Gastroesophageal sphincter (tissue), 4 donors: ENCODE measurements at regions not wholly inside any gene's neighbourhood (a gene's known extent, or its start where the extent isn't known, plus 50 kb on each side); places are given as distances from the start of the nearest gene placed in this dataset.

ENCODE experiments used
- ATAC-seq: fragments of 150-250 bp; one replicate; pipeline ENCODE4 v1.9.1; 2016; ENCODE audit warnings: mild to moderate bottlenecking, moderate library complexity
- H3K27ac ChIP-seq, 4 donors: fragments of 200-600 bp; sonication (generic) in 3 of 4; 1 replicate in 3 of 4; 2 replicates in 1 of 4; pipeline ENCODE4 v1.5.1; 2016 to 2019
- H3K27me3 ChIP-seq: fragments of 200-600 bp; sonication (generic); one replicate; pipeline ENCODE4 v1.5.1; 2019
- H3K36me3 ChIP-seq, 2 donors: fragments of 200-600 bp; sonication (generic); one replicate each; pipeline ENCODE4 v1.5.1; 2019; ENCODE audit warnings: control low read depth in 1 of 2
- H3K4me1 ChIP-seq, 3 donors: fragments of 200-600 bp; sonication (generic); 1 replicate in 2 of 3; 2 replicates in 1 of 3; pipeline ENCODE4 v1.5.1; 2016 to 2019; ENCODE audit warnings: control low read depth in 2 of 3
- H3K4me3 ChIP-seq, 2 donors: fragments of 200-600 bp; sonication (generic); one replicate each; pipeline ENCODE4 v1.5.1; 2019; ENCODE audit warnings: mild to moderate bottlenecking in 1 of 2, moderate library complexity in 1 of 2
- H3K9me3 ChIP-seq, 3 donors: fragments of 200-600 bp; sonication (generic); one replicate each; pipeline ENCODE4 v1.5.1; 2017 to 2019; ENCODE audit warnings: control low read depth in 2 of 3
- EP300 ChIP-seq: sonication (generic); formaldehyde crosslinking; IDR thresholded peaks from one replicate; pipeline ENCODE4 v1.6.1; 2017; ENCODE audit warnings: antibody characterized with exemption, mild to moderate bottlenecking
- POLR2A ChIP-seq, 2 donors: fragments of 450-650 bp; IDR thresholded peaks; one replicate each; pipeline ENCODE4 v1.6.1; 2017; ENCODE audit warnings: antibody characterized with exemption in 2 of 2, mild to moderate bottlenecking in 2 of 2, moderate library complexity in 1 of 2
- POLR2AphosphoS5 ChIP-seq: sonication (generic); formaldehyde crosslinking; IDR thresholded peaks from one replicate; pipeline ENCODE4 v1.6.1; 2017; ENCODE audit warnings: antibody characterized with exemption
- WGBS, 2 donors: methylation state at CpG; one replicate each; pipeline ENCODE4 v1.1.5; 2018; ENCODE audit warnings: low coverage in 1 of 2; 5-methylcytosine and 5-hydroxymethylcytosine counted together
- TF ChIP-seq, protein P1 (sequence below), 4 experiments: fragments of 200-600 bp in 2 of 4; fragments of 450-650 bp in 2 of 4; sonication (generic) in 1 of 4; IDR thresholded peaks; one replicate each; pipeline ENCODE4 v1.5.1; 2017 to 2019; ENCODE audit warnings: antibody characterized with exemption in 4 of 4, mild to moderate bottlenecking in 2 of 4, moderate library complexity in 2 of 4

DNA sequence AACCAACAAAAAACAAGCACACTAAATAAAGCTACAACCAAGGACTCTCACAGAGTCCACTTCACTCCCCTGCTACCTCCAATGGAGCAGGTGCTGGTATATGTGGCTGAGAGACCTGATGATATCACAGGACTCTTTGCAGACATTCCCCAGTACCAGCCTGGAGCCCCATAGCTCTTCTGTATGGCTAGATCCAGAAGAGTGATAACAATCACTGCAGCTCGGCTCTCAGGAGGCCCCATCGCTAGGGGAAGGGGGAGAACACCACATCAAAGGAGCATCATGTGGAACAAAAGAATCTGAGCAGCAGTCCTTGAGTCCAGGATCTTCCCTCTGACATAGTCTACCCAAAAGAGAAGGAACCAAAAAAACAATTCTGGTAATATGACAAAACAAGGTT, 237.1 kb upstream of the TLL1 start:
- no peak overlapping the region for H3K4me3 ChIP-seq
- TF ChIP-seq POLR2AphosphoS5 (no peak), POLR2A (IDR thresholded peaks at IDR 0.05) (no peak), EP300 (no peak)
- TF ChIP-seq, protein P1, sequence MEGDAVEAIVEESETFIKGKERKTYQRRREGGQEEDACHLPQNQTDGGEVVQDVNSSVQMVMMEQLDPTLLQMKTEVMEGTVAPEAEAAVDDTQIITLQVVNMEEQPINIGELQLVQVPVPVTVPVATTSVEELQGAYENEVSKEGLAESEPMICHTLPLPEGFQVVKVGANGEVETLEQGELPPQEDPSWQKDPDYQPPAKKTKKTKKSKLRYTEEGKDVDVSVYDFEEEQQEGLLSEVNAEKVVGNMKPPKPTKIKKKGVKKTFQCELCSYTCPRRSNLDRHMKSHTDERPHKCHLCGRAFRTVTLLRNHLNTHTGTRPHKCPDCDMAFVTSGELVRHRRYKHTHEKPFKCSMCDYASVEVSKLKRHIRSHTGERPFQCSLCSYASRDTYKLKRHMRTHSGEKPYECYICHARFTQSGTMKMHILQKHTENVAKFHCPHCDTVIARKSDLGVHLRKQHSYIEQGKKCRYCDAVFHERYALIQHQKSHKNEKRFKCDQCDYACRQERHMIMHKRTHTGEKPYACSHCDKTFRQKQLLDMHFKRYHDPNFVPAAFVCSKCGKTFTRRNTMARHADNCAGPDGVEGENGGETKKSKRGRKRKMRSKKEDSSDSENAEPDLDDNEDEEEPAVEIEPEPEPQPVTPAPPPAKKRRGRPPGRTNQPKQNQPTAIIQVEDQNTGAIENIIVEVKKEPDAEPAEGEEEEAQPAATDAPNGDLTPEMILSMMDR (IDR thresholded peaks at IDR 0.05), result no peak
- WGBS, 2 donors, result 89% methylated on average over 2 of the region's 2 CpGs; no CpG with 5 or more reads in 1 of the 2 donors
- H3K4me1 ChIP-seq, result peaks cover 0 to 15% (median 0%) of the 10 kb centered on the region in 3 donors
- no peak overlapping the region for H3K27ac ChIP-seq
- H3K27me3 ChIP-seq, result no peaks in the 10 kb centered on the region
- peaks cover 0 to 4% (median 0%) of the 10 kb centered on the region in 3 donors for H3K9me3 ChIP-seq
- no peak for ATAC-seq
- no peaks in the 10 kb centered on the region for H3K36me3 ChIP-seq

DNA sequence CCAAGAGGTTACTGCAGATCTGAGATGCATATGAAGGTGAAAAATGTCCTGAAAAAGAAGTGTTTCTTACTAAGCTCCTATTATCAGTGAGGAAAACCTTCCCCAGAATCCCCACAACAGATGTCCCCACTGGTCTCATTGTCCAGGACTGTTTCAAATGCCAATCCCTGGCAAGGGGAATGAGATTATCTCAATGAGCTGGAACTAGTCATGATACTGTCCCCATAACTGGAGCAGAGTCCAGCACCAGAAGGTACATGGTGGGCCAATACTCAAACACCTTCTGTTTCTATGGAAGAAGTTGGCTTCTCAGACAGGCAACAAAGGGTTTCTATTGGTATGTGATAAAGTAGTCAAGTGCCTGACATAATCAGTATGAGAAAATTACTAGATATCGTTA, 221.1 kb upstream of the TLL1 start:
- Histone ChIP-seq H3K27me3 (no peaks in the 10 kb centered on the region), H3K4me3 (no peak overlapping the region), H3K27ac (no peak overlapping the region), H3K4me1 (no peaks in the 10 kb centered on the region), H3K9me3 (peaks cover 0 to 11% (median 0%) of the 10 kb centered on the region in 3 donors), H3K36me3 (no peaks in the 10 kb centered on the region)
- no peak for TF ChIP-seq POLR2AphosphoS5
- TF ChIP-seq EP300, result no peak
- TF ChIP-seq, protein P1 (IDR thresholded peaks at IDR 0.05), result no peak
- no peak for TF ChIP-seq POLR2A (IDR thresholded peaks at IDR 0.05)
- ATAC-seq, result no peak
- 89 to 90% methylated on average over 1 of the region's 1 CpG for WGBS, 2 donors

DNA sequence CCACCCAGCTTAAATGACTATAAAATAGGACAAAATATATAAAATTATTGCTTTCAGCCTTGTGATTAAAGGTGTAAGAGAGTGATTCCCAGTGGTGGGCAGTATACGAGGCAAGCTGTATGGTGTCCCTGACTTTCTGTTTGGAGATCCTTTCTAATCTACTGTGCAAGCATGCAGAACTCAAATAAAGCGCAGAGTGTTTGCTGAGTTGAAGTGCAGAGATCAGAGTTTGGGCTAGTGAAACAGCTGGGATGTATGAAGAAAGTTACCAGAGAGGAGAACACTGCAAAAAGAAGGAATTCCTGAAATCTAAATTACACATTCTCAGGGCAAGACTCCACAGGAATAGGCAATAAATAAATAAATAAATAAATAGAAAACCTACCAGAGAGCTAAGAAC, 218.5 kb upstream of the TLL1 start:
- H3K36me3 ChIP-seq, result no peaks in the 10 kb centered on the region
- ATAC-seq, result no peak

DNA sequence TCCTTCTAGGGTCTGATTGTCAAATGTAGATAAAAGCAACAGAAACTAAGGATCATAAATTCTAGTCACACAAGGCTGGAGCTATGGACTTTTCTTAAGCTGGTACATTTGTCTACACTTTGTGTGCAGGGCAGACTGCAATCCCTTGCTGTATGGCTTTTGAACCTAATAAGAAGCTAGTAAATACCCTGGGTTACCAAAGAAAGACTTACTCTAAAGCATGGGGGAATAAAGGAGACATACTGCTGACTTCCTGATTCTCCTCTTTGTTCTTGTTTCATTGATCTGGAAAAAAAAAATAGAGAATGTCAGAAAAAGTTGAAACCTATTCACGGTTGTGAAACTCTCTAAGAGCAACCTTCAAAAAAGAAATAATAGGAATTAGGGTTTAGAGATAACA, 216.6 kb upstream of the TLL1 start:
- H3K27ac ChIP-seq, result no peak overlapping the region
- ATAC-seq, result no peak
- H3K27me3 ChIP-seq, result no peaks in the 10 kb centered on the region
- H3K36me3 ChIP-seq, result no peaks in the 10 kb centered on the region
- H3K9me3 ChIP-seq, result peaks cover 0 to 11% (median 0%) of the 10 kb centered on the region in 3 donors
- WGBS, 2 donors, result 93 to 100% methylated on average over 1 of the region's 1 CpG
- no peaks in the 10 kb centered on the region for H3K4me1 ChIP-seq
- no peak overlapping the region for H3K4me3 ChIP-seq
- no peak for TF ChIP-seq EP300
- TF ChIP-seq, protein P1 (IDR thresholded peaks at IDR 0.05), result no peak
- TF ChIP-seq POLR2A (IDR thresholded peaks at IDR 0.05), result no peak
- TF ChIP-seq POLR2AphosphoS5, result no peak

More for the DNA sequence above, 218.5 kb upstream of the TLL1 start:
- Histone ChIP-seq H3K9me3 (peaks cover 0 to 11% (median 0%) of the 10 kb centered on the region in 3 donors), H3K4me3 (no peak overlapping the region), H3K27ac (no peak overlapping the region), H3K4me1 (no peaks in the 10 kb centered on the region), H3K27me3 (no peaks in the 10 kb centered on the region)
- TF ChIP-seq POLR2AphosphoS5 (no peak), POLR2A (IDR thresholded peaks at IDR 0.05) (no peak), EP300 (no peak)
- TF ChIP-seq, protein P1 (IDR thresholded peaks at IDR 0.05), result no peak
- 17% methylated on average over 2 of the region's 2 CpGs; no CpG with 5 or more reads in 1 of the 2 donors for WGBS, 2 donors

DNA sequence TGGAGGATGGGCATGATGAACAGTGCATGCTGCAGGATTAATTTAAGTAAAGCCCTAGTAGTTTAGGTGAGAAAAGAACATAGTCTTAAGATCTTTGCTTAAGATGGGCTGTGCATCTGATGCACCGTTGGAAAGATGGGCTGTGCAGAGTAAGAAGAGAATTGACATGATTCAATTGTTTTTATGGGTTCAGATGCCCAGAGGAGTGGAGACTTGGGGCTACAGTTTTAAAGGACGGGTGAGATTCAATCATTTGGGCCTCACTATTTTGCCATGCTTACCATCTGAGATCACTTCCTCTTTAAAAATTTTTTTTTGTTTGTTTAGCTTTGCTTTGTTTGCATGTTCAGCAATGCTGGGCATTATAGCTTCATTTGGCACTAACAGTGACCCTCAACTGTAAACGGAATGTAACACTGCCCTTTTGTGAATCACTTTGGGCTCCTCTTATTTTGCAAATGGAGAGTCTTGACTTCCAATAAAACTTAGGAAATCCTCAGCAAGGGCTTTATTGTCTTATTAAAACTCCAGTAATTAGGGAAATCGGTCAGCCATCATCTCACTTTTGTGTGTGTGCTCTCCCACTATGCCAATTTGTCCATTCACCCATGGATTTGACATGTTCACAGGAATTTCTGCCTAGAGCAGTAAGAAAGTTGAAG, 216.1 kb upstream of the TLL1 start:
- H3K4me1 ChIP-seq, result no peaks in the 10 kb centered on the region
- TF ChIP-seq POLR2AphosphoS5, result no peak
- no peak for TF ChIP-seq POLR2A (IDR thresholded peaks at IDR 0.05)
- TF ChIP-seq, protein P1 (IDR thresholded peaks at IDR 0.05), result no peak
- TF ChIP-seq EP300, result no peak
- WGBS, 2 donors, result 58 to 62% methylated on average over 4 of the region's 4 CpGs
- H3K9me3 ChIP-seq, result peaks cover 0 to 11% (median 0%) of the 10 kb centered on the region in 3 donors
- H3K36me3 ChIP-seq, result no peaks in the 10 kb centered on the region
- no peaks in the 10 kb centered on the region for H3K27me3 ChIP-seq
- no peak overlapping the region for H3K27ac ChIP-seq
- no peak for ATAC-seq
- H3K4me3 ChIP-seq, result no peak overlapping the region
